GM12875 (cell line): ENCODE measurements at regions not wholly inside any gene's neighbourhood (a gene's known extent, or its start where the extent isn't known, plus 50 kb on each side); places are given as distances from the start of the nearest gene placed in this dataset.

ENCODE experiments used
- H3K4me3 ChIP-seq: one replicate; pipeline ENCODE4 v1.5.1; 2011; ENCODE audit warnings: low read depth, low read length, control low read depth
- CTCF ChIP-seq: IDR thresholded peaks from 2 replicates; pipeline ENCODE4 v1.5.1; 2011; ENCODE audit warnings: low read depth, mild to moderate bottlenecking, control low read depth, inconsistent platforms, low read length, moderate library complexity, borderline replicate concordance; ENCODE audit not compliant: insufficient read depth

DNA sequence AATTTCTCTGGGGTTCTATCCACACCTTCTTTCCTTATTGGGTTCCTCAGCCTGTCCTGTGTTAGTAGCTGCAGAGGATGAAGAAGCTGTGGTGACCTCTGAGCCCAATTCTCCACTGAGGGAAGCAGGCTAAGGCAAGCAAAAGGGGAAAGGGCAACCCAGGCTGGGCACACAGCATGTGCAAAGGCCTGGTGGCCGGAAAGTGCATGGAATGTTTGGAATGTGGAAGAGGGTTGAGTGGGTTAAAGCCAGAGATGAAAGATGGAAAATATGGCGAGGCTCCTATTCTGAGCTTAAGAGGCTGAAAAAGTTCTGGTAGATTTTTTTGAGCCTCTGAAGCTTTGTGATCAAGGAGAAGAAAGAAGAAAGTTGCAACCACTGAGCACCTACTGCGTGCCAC lies 247.1 kb downstream of the MIAT start:
- no peak overlapping the region for H3K4me3 ChIP-seq

GRCh38 chr22:26905076-26905475 lies 247.7 kb downstream of the MIAT start:
- no peak overlapping the region for H3K4me3 ChIP-seq
- TF ChIP-seq CTCF, result no peak

More for the DNA sequence above, 247.1 kb downstream of the MIAT start:
- TF ChIP-seq CTCF, result no peak

- no peak for TF ChIP-seq CTCF
- H3K4me3 ChIP-seq, result no peak overlapping the region
These were observed 248.3 kb downstream of the MIAT start for GRCh38 chr22:26905640-26906039.

DNA sequence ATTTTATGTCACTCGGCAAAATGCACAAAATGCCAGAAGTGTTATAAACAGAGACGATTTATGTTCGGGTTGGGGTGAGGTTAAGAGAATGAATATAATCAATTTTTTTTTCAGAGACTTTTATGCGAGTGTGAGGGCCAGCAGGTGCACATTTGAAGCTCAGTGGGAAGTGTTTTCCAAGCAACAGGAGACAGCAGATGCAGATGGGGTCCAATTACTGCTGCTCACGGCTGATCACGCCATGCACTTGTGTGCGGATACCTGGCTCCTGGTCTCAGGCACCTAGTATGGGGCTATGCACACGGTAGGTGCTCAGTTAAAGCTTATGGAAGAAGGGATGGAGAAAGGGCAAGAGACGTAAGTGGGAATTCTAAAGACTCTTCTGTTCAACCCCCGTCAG lies 249.1 kb downstream of the MIAT start:
- TF ChIP-seq CTCF, result no peak
- H3K4me3 ChIP-seq, result no peak overlapping the region

DNA sequence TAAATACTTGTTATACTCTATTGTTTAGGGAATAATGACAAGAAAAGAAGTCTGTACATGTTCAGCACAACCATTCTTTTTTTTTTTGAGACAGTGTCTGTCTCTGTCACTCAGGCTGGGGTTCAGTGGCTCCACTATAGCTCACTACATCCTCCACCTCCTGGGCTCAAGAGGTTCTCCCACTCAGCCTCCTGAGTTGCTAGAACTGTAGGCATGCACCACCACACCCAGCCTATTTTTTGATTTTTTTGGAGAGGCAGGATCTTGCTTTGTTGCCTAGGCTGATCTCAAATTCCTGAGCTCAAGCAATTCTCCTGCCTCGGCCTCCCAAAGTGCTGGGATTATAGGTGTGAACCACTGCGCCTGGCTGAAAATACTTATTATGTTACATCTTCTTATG lies 250.0 kb downstream of the MIAT start:
- H3K4me3 ChIP-seq, result no peak overlapping the region
- TF ChIP-seq CTCF, result no peak

DNA sequence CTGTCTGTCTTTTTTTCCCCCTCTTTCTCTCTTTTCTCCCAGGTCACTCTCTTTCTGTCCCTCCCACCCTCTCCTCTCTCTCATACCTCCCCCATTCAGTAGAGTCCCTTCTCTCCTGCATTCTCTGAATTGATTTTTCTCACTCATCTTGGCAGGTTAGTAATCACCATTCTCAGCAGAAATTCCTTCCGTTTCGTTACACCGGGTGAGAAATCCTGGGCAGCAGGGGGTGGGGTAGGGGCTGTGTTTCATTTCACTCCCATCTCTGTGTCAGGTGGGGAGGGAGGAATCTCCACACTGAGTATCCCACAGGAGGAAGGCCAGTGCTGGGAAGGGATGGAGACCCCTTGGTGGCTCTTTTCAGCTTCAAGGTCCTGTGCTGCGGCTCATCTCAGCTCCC lies 253.5 kb downstream of the MIAT start:
- no peak overlapping the region for H3K4me3 ChIP-seq
- no peak for TF ChIP-seq CTCF

- TF ChIP-seq CTCF, result no peak
- H3K4me3 ChIP-seq, result no peak overlapping the region
These were observed 255.4 kb downstream of the MIAT start for GRCh38 chr22:26912655-26913345.
